H1 (cell line): ENCODE measurements at regions not wholly inside any gene's neighbourhood (a gene's known extent, or its start where the extent isn't known, plus 50 kb on each side); places are given as distances from the start of the nearest gene placed in this dataset.

Source experiments
- CTCF ChIA-PET: fragments of 300-600 bp; sonication (Branson Sonifier 250); formaldehyde crosslinking; loops from one replicate; lab custom pipeline; 2021; ENCODE audit not compliant: partially characterized antibody; lab: Charles Lee
- POLR2A ChIA-PET: fragments of 300-600 bp; sonication (Branson Sonifier 250); formaldehyde crosslinking; loops from one replicate; lab custom pipeline; 2021; ENCODE audit warnings: inconsistent platforms; ENCODE audit not compliant: partially characterized antibody; lab: Charles Lee
- DNase-seq, 2 experiments: peaks; one replicate each; pipeline versions ENCODE4 v3.0.0 to v3.0.0-alpha.2; 2010 to 2022; ENCODE audit warnings: low spot score in 2 of 2, low read depth in 1 of 2, mixed read lengths in 1 of 2
- FAIRE-seq: peaks from 2 replicates; lab custom pipeline; 2011; peaks lifted over from hg19 to GRCh38; lab: Jason Lieb, UNC
- H2AFZ ChIP-seq: 2 replicates; pipeline ENCODE4 v1.8.1; 2012; ENCODE audit warnings: low read length, inconsistent platforms
- H2AK5ac ChIP-seq: 2 replicates; pipeline ENCODE4 v1.6.1; 2013; ENCODE audit warnings: low read depth, low read length
- H2BK120ac ChIP-seq: replicated peaks from 2 replicates; pipeline ENCODE3; 2013; ENCODE audit warnings: low read depth, low read length, inconsistent platforms
- H2BK12ac ChIP-seq: 2 replicates; pipeline ENCODE4 v1.6.1; 2013; ENCODE audit warnings: low read depth, low read length
- H2BK15ac ChIP-seq: 2 replicates; pipeline ENCODE4 v1.6.1; 2013; ENCODE audit warnings: low read length
- H2BK20ac ChIP-seq: 2 replicates; pipeline ENCODE4 v1.6.1; 2013; ENCODE audit warnings: low read length
- H2BK5ac ChIP-seq: 2 replicates; pipeline ENCODE4 v1.6.1; 2013; ENCODE audit warnings: low read depth, low read length
- H3K14ac ChIP-seq: 2 replicates; pipeline ENCODE4 v1.6.1; 2013; ENCODE audit warnings: inconsistent platforms; ENCODE audit not compliant: insufficient read length
- H3K18ac ChIP-seq: 2 replicates; pipeline ENCODE4 v1.6.1; 2013; ENCODE audit warnings: low read length; ENCODE audit errors: extremely low read depth
- H3K23ac ChIP-seq: 2 replicates; pipeline ENCODE4 v1.6.1; 2013; ENCODE audit warnings: inconsistent platforms; ENCODE audit not compliant: insufficient read length
- H3K23me2 ChIP-seq: 2 replicates; pipeline ENCODE4 v1.6.1; 2013; ENCODE audit warnings: low read depth, low read length
- H3K27ac ChIP-seq: 2 replicates; pipeline ENCODE4 v1.6.1; 2011; ENCODE audit warnings: low read depth, low read length, inconsistent platforms
- H3K27me3 ChIP-seq, 4 experiments: replicated peaks in 1 of 4; 1 replicate in 1 of 4; 2 replicates in 3 of 4; pipeline versions ENCODE4 v1.6.1 to v1.8.1; 2011 to 2013; ENCODE audit warnings: low read length in 3 of 4, mild to moderate bottlenecking in 3 of 4, inconsistent platforms in 2 of 4, mixed read lengths in 2 of 4, moderate library complexity in 1 of 4; ENCODE audit not compliant: control insufficient read depth in 3 of 4, insufficient read depth in 3 of 4; ENCODE audit errors: extremely low read depth in 1 of 4
- H3K36me3 ChIP-seq, 4 experiments: 2 replicates each; pipeline versions ENCODE4 v1.6.1 to v1.8.1; 2011 to 2013; ENCODE audit warnings: mild to moderate bottlenecking in 4 of 4, low read length in 3 of 4, moderate library complexity in 2 of 4, control low read depth in 1 of 4, inconsistent platforms in 1 of 4; ENCODE audit not compliant: insufficient read depth in 4 of 4, control insufficient read depth in 2 of 4
- H3K4ac ChIP-seq: replicated peaks from 2 replicates; pipeline ENCODE3; 2013; ENCODE audit warnings: low read length, low read depth, mixed read lengths, inconsistent platforms; ENCODE audit not compliant: insufficient read length
- H3K4me1 ChIP-seq, 4 experiments: replicated peaks in 1 of 4; 1 replicate in 1 of 4; 2 replicates in 3 of 4; pipeline versions ENCODE4 v1.6.1 to v1.8.1; 2011 to 2013; ENCODE audit warnings: low read length in 3 of 4, inconsistent platforms in 2 of 4, mixed read lengths in 1 of 4; ENCODE audit not compliant: insufficient read depth in 4 of 4, control insufficient read depth in 3 of 4
- H3K4me2 ChIP-seq, 2 experiments: 2 replicates each; pipeline versions ENCODE4 v1.6.1 to v1.8.1; 2011 to 2013; ENCODE audit warnings: low read depth in 2 of 2, low read length in 2 of 2, control low read depth in 1 of 2, inconsistent platforms in 1 of 2, mild to moderate bottlenecking in 1 of 2; ENCODE audit not compliant: insufficient read depth in 1 of 2
- H3K4me3 ChIP-seq, 4 experiments: fragments of 200-600, 300-600 bp in 1 of 4; sonication (generic), shearing (Covaris generic), sonication (Bioruptor Twin) in 1 of 4; 2 replicates each; pipeline versions ENCODE4 v1.5.1 to v1.8.1; 2011 to 2016; ENCODE audit warnings: low read length in 4 of 4, low read depth in 3 of 4, control low read depth in 2 of 4, inconsistent platforms in 2 of 4, mild to moderate bottlenecking in 2 of 4, mixed read lengths in 1 of 4, moderate library complexity in 1 of 4; ENCODE audit not compliant: insufficient read depth in 2 of 4; ENCODE audit errors: extremely low read depth in 1 of 4
- H3K56ac ChIP-seq: replicated peaks from 2 replicates; pipeline ENCODE3; 2013; ENCODE audit warnings: low read depth, mild to moderate bottlenecking, mixed read lengths, low read length, inconsistent platforms; ENCODE audit not compliant: insufficient read length
- H3K79me1 ChIP-seq: 2 replicates; pipeline ENCODE4 v1.6.1; 2013; ENCODE audit warnings: low read depth, low read length, control low read depth
- H3K79me2 ChIP-seq, 2 experiments: 2 replicates each; pipeline versions ENCODE4 v1.6.1 to v1.8.1; 2012 to 2013; ENCODE audit warnings: low read length in 2 of 2, mild to moderate bottlenecking in 2 of 2, inconsistent platforms in 1 of 2; ENCODE audit not compliant: insufficient read depth in 2 of 2, control insufficient read depth in 1 of 2
- H3K9ac ChIP-seq, 4 experiments: replicated peaks in 1 of 4; 1 replicate in 1 of 4; 2 replicates in 3 of 4; pipeline versions ENCODE4 v1.6.1 to v1.8.1; 2011 to 2013; ENCODE audit warnings: low read depth in 3 of 4, low read length in 3 of 4, control low read depth in 2 of 4, mild to moderate bottlenecking in 2 of 4, moderate library complexity in 2 of 4, inconsistent platforms in 1 of 4; ENCODE audit errors: extremely low read depth in 1 of 4
- H3K9me3 ChIP-seq, 2 experiments: 2 replicates each; pipeline versions ENCODE4 v1.6.1 to v1.8.1; 2012 to 2013; ENCODE audit warnings: mild to moderate bottlenecking in 2 of 2, moderate library complexity in 2 of 2, control low read depth in 1 of 2, inconsistent platforms in 1 of 2, low read depth in 1 of 2, low read length in 1 of 2, mixed read lengths in 1 of 2; ENCODE audit not compliant: insufficient read depth in 2 of 2
- H4K20me1 ChIP-seq, 2 experiments: replicated peaks in 1 of 2; 2 replicates each; pipeline versions ENCODE3 to v1.8.1; 2011 to 2013; ENCODE audit warnings: inconsistent platforms in 2 of 2, low read length in 2 of 2, mild to moderate bottlenecking in 1 of 2; ENCODE audit not compliant: insufficient read depth in 2 of 2, control insufficient read depth in 1 of 2
- H4K5ac ChIP-seq: 2 replicates; pipeline ENCODE4 v1.6.1; 2013; ENCODE audit warnings: low read length, low read depth, mixed read lengths, inconsistent platforms; ENCODE audit not compliant: insufficient read length
- H4K8ac ChIP-seq: 2 replicates; pipeline ENCODE4 v1.8.0; 2013; ENCODE audit warnings: mild to moderate bottlenecking, moderate library complexity, low read length, inconsistent platforms; ENCODE audit not compliant: insufficient read depth; ENCODE audit errors: extremely low read depth
- H4K91ac ChIP-seq: replicated peaks from 2 replicates; pipeline ENCODE3; 2013; ENCODE audit warnings: low read length, mixed read lengths, inconsistent platforms; ENCODE audit not compliant: insufficient read length
- BCL11A ChIP-seq, 2 experiments: IDR thresholded peaks; one replicate each; pipeline ENCODE4 v1.6.1; 2011; ENCODE audit warnings: low read depth in 2 of 2, low read length in 2 of 2, mild to moderate bottlenecking in 2 of 2
- EZH2 ChIP-seq: fragments of 200-600 bp; sonication (generic); IDR thresholded peaks from 2 replicates; pipeline ENCODE4 v1.7.1; 2012; ENCODE audit warnings: low read depth, mild to moderate bottlenecking, moderate library complexity, low read length, inconsistent platforms; ENCODE audit not compliant: severe bottlenecking
- MAFK ChIP-seq: IDR thresholded peaks from 2 replicates; pipeline ENCODE4 v1.6.1; 2012; ENCODE audit warnings: low read depth, mild to moderate bottlenecking, improper control_type of control experiment, low read length
- RXRA ChIP-seq: IDR thresholded peaks from 2 replicates; pipeline ENCODE4 v1.6.1; 2011; ENCODE audit warnings: low read depth, mild to moderate bottlenecking, low read length, moderate library complexity; ENCODE audit not compliant: insufficient read depth
- SAP30 ChIP-seq: fragments of 300-600 bp; sonication (generic); IDR thresholded peaks from 2 replicates; pipeline ENCODE4 v1.7.1; 2012; ENCODE audit warnings: low read length, moderate library complexity, mild to moderate bottlenecking, inconsistent platforms; ENCODE audit not compliant: insufficient read depth, insufficient replicate concordance
- SUZ12 ChIP-seq: fragments of 200-600 bp; sonication (generic); IDR thresholded peaks from 2 replicates; pipeline ENCODE4 v1.6.1; 2012; ENCODE audit warnings: mild to moderate bottlenecking, inconsistent platforms, low read length, moderate library complexity, mixed read lengths
- TAF1 ChIP-seq: IDR thresholded peaks from 2 replicates; pipeline ENCODE4 v1.6.1; 2011; ENCODE audit warnings: mild to moderate bottlenecking, low read depth, low read length
- YY1 ChIP-seq: IDR thresholded peaks from 2 replicates; pipeline ENCODE4 v1.6.1; 2011; ENCODE audit warnings: low read depth, mild to moderate bottlenecking, low read length
- WGBS, 2 experiments: shearing (Covaris generic) in 1 of 2; methylation state at CpG; one replicate each; pipeline versions ENCODE4 v1.1.6 to v1.1.7; 2013 to 2015; ENCODE audit warnings: low lambda C conversion rate in 2 of 2, mixed read lengths in 2 of 2, inconsistent platforms in 1 of 2, low coverage in 1 of 2, missing lambda C conversion rate in 1 of 2; ENCODE audit not compliant: insufficient replicate concordance in 2 of 2, insufficient coverage in 1 of 2, insufficient read length in 1 of 2; ENCODE audit errors: extremely low coverage in 1 of 2, missing lambda C conversion rate in 1 of 2; 5-methylcytosine and 5-hydroxymethylcytosine counted together
- TF ChIP-seq, protein P1 (sequence below): IDR thresholded peaks from 2 replicates; pipeline ENCODE4 v1.6.1; 2012; ENCODE audit warnings: inconsistent platforms
- TF ChIP-seq, protein P2 (sequence below): IDR thresholded peaks from 2 replicates; pipeline ENCODE4 v1.6.1; 2012; ENCODE audit warnings: low read length, inconsistent platforms

DNA sequence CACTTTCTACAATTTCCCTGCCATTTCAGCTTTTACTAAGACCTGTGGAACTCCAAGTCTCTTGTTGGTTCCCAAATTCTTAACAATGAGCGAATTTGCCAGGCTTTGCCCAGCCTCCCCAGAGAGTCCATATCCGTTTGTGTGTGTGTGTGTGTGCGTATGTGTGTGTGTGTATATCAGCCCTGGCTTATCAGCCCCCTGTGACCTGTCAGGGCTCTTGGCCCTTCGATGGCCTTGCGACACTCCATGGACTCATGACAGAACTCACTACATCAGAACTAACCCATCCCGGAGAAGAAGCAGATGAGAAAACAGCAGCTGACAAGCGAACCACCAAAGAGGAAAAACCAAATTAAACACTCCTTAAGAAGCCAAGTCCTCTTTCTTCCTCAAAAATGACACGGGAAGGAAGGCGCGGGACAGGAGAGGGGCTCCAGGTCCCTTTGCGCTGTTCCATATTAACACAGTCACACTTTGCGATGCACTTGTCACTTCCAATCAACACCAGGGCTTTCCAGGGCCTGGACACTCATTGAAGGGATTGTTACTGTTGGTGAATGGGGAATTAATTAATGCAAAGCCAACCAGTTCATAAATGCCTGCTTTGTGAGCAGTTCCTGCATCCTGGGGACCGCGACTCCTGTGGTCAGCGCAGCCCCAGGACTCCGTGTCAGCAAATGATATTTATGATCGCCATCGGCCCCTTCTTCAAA lies 524.0 kb downstream of the CD83 start:
- FAIRE-seq: no peak
- Histone ChIP-seq H3K36me3 (no peaks in the 10 kb centered on the region), H2AFZ (no peak overlapping the region), H2AK5ac (peak overlapping the region; percentile 82; the same call in 1 of the 2 replicates), H3K23ac (no peak overlapping the region), H3K27me3 (peaks cover 0 to 2% (median 0%) of the 10 kb centered on the region in 4 experiments; a peak in 1 of 7 replicates), H2BK15ac (peak overlapping the region; percentile 73; the same call in 1 of the 2 replicates), H3K9me3 (no peaks in the 10 kb centered on the region), H2BK12ac (peak overlapping the region; percentile 83), H4K8ac (peak overlapping the region; percentile 19; the same call in 1 of the 2 replicates), H3K23me2 (peaks cover 2% of the 10 kb centered on the region; the same call in 1 of the 2 replicates), H3K14ac (no peak overlapping the region), H4K91ac (peak overlapping the region; percentile 81), H3K27ac (no peak overlapping the region), H3K4me3 (peak overlapping the region in 1 of 4 experiments; percentile 15; a peak in 1 of 8 replicates), H4K5ac (no peak overlapping the region), H3K79me2 (no peaks in the 10 kb centered on the region), H2BK120ac (no peak overlapping the region), H2BK5ac (peak overlapping the region; percentile 76; the same call in 1 of the 2 replicates), H3K56ac (no peak overlapping the region), H3K4me2 (no peak overlapping the region; a peak in 1 of 4 replicates), H3K79me1 (no peaks in the 10 kb centered on the region; the same call in 1 of the 2 replicates), H3K4ac (peak overlapping the region; percentile 8), H3K4me1 (peaks cover 16 to 28% (median 25%) of the 10 kb centered on the region in 4 experiments), H2BK20ac (peak overlapping the region; percentile 62; the same call in 1 of the 2 replicates), H3K9ac (no peak overlapping the region), H3K18ac (peak overlapping the region; percentile 68; the same call in 1 of the 2 replicates), H4K20me1 (no peaks in the 10 kb centered on the region)
- POLR2A ChIA-PET: no interaction called here
- CTCF ChIA-PET: interaction anchor here (0.6 to 1.4 kb wide), 4 partner anchors 11 to 242 kb away, joined by 3 to 5 read pairs (median 4); no protein-coding TSS in a partner anchor
- no peak for DNase-seq
- 79% methylated on average over 18 of the region's 18 CpGs; no CpG with 5 or more reads in 1 of the 2 experiments for WGBS, 2 experiments
- TF ChIP-seq, protein P1, sequence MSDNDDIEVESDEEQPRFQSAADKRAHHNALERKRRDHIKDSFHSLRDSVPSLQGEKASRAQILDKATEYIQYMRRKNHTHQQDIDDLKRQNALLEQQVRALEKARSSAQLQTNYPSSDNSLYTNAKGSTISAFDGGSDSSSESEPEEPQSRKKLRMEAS: no peak
- TF ChIP-seq TAF1 (no peak), EZH2 (no peak), MAFK (no peak), SAP30 (no peak), BCL11A (IDR thresholded peaks at IDR 0.05; ENCODE audit: low read depth in 2 of 2, low read length in 2 of 2) (no peak), SUZ12 (no peak), YY1 (no peak), RXRA (no peak)
- TF ChIP-seq, protein P2, sequence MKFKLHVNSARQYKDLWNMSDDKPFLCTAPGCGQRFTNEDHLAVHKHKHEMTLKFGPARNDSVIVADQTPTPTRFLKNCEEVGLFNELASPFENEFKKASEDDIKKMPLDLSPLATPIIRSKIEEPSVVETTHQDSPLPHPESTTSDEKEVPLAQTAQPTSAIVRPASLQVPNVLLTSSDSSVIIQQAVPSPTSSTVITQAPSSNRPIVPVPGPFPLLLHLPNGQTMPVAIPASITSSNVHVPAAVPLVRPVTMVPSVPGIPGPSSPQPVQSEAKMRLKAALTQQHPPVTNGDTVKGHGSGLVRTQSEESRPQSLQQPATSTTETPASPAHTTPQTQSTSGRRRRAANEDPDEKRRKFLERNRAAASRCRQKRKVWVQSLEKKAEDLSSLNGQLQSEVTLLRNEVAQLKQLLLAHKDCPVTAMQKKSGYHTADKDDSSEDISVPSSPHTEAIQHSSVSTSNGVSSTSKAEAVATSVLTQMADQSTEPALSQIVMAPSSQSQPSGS: no peak
